ENCODE measurements at regions not wholly inside any gene's neighbourhood (a gene's known extent, or its start where the extent isn't known, plus 50 kb on each side); places are given as distances from the start of the nearest gene placed in this dataset.
A peak's percentile ranks its signal among the peaks of the same experiment; 100 is the strongest.
"Not testable (repeated sequence)": the region's sequence is repeated elsewhere in the genome, so short reads cannot be mapped to it uniquely, and the experiment has no call there.

- H2BK120ac ChIP-seq (ENCODE audit: low read depth, low read length); H3K36me3 ChIP-seq (replicated peaks in 1 of 2; ENCODE audit: control insufficient read depth in 2 of 2, insufficient read depth in 2 of 2, low read length in 2 of 2); H2AK5ac ChIP-seq (ENCODE audit: low read depth, low read length); H3K23ac ChIP-seq (ENCODE audit: low read depth, low read length, poor library complexity); H2BK5ac ChIP-seq (ENCODE audit: low read length); H3K27me3 ChIP-seq (ENCODE audit: control insufficient read depth in 3 of 3, insufficient read depth in 3 of 3, low read depth in 1 of 3, low read length in 3 of 3); H3K9ac ChIP-seq (ENCODE audit: low read depth, low read length, poor library complexity); H4K91ac ChIP-seq (ENCODE audit: low read depth, low read length, poor library complexity); H3K4me3 ChIP-seq (ENCODE audit: low read length in 2 of 2); H4K8ac ChIP-seq (ENCODE audit: low read depth, low read length); H3K4ac ChIP-seq (ENCODE audit: low read length); DNase-seq (ENCODE audit: low spot score); H3K4me2 ChIP-seq (ENCODE audit: insufficient read depth, low read length, poor library complexity, severe bottlenecking); H3K4me1 ChIP-seq (ENCODE audit: control insufficient read depth in 2 of 2, insufficient read depth in 1 of 2, low read depth in 1 of 2, low read length in 2 of 2); H2AFZ ChIP-seq (ENCODE audit: low read length); H3K18ac ChIP-seq (ENCODE audit: low read length); H3K27ac ChIP-seq (replicated peaks; ENCODE audit: low read length); H3K79me1 ChIP-seq (ENCODE audit: low read depth, low read length); H2BK12ac ChIP-seq (ENCODE audit: low read length); H3K9me3 ChIP-seq (replicated peaks in 1 of 2; ENCODE audit: control insufficient read depth in 2 of 2, insufficient read depth in 1 of 2, low read depth in 1 of 2, low read length in 2 of 2); H3K14ac ChIP-seq (ENCODE audit: low read length); H2BK15ac ChIP-seq (ENCODE audit: low read length): not testable (repeated sequence)
- no CpG with 5 or more reads among the region's 27 CpGs for WGBS, 2 donors (ENCODE audit: extremely low coverage in 2 of 2, insufficient read length in 2 of 2, insufficient replicate concordance in 1 of 2)
Observed at GRCh38 chr13:81102066-81102465, 761.1 kb upstream of the SPRY2 start.

- Histone ChIP-seq H2BK15ac (ENCODE audit: low read length) (no peak overlapping the region), H3K27ac (replicated peaks; ENCODE audit: low read length) (no peak overlapping the region), H2BK12ac (ENCODE audit: low read length) (no peak overlapping the region), H2BK5ac (ENCODE audit: low read length) (no peak overlapping the region), H3K9ac (ENCODE audit: low read depth, low read length, poor library complexity) (no peak overlapping the region), H3K79me1 (ENCODE audit: low read depth, low read length) (no peaks in the 10 kb centered on the region), H3K4me1 (ENCODE audit: control insufficient read depth in 2 of 2, insufficient read depth in 1 of 2, low read depth in 1 of 2, low read length in 2 of 2) (no peaks in the 10 kb centered on the region), H3K27me3 (ENCODE audit: control insufficient read depth in 3 of 3, insufficient read depth in 3 of 3, low read depth in 1 of 3, low read length in 3 of 3) (no peaks in the 10 kb centered on the region), H3K18ac (ENCODE audit: low read length) (no peak overlapping the region), H4K91ac (ENCODE audit: low read depth, low read length, poor library complexity) (no peak overlapping the region), H3K4ac (ENCODE audit: low read length) (no peak overlapping the region), H3K4me2 (ENCODE audit: insufficient read depth, low read length, poor library complexity, severe bottlenecking) (no peak overlapping the region), H4K8ac (ENCODE audit: low read depth, low read length) (no peak overlapping the region), H2AFZ (ENCODE audit: low read length) (no peak overlapping the region), H2AK5ac (ENCODE audit: low read depth, low read length) (no peak overlapping the region), H3K14ac (ENCODE audit: low read length) (no peak overlapping the region), H3K9me3 (replicated peaks in 1 of 2; ENCODE audit: control insufficient read depth in 2 of 2, insufficient read depth in 1 of 2, low read depth in 1 of 2, low read length in 2 of 2) (no peaks in the 10 kb centered on the region), H3K23ac (ENCODE audit: low read depth, low read length, poor library complexity) (no peak overlapping the region), H3K36me3 (replicated peaks in 1 of 2; ENCODE audit: control insufficient read depth in 2 of 2, insufficient read depth in 2 of 2, low read length in 2 of 2) (no peaks in the 10 kb centered on the region), H2BK120ac (ENCODE audit: low read depth, low read length) (no peak overlapping the region), H3K4me3 (ENCODE audit: low read length in 2 of 2) (no peak overlapping the region)
- DNase-seq (ENCODE audit: low spot score), result no peak
- no CpG with 5 or more reads among the region's 4 CpGs for WGBS, 2 donors (ENCODE audit: extremely low coverage in 2 of 2, insufficient read length in 2 of 2, insufficient replicate concordance in 1 of 2)
Observed at GRCh38 chr13:81089371-81090157, 748.6 kb upstream of the SPRY2 start.

GRCh38 chr13:81080911-81081454, 740.1 kb upstream of the SPRY2 start:
- Histone ChIP-seq H3K27me3 (ENCODE audit: control insufficient read depth in 3 of 3, insufficient read depth in 3 of 3, low read depth in 1 of 3, low read length in 3 of 3) (no peaks in the 10 kb centered on the region), H2BK12ac (ENCODE audit: low read length) (no peak overlapping the region), H4K91ac (ENCODE audit: low read depth, low read length, poor library complexity) (no peak overlapping the region), H2BK120ac (ENCODE audit: low read depth, low read length) (no peak overlapping the region), H3K9me3 (replicated peaks in 1 of 2; ENCODE audit: control insufficient read depth in 2 of 2, insufficient read depth in 1 of 2, low read depth in 1 of 2, low read length in 2 of 2) (no peaks in the 10 kb centered on the region), H3K4me2 (ENCODE audit: insufficient read depth, low read length, poor library complexity, severe bottlenecking) (no peak overlapping the region), H3K4me3 (ENCODE audit: low read length in 2 of 2) (no peak overlapping the region), H3K27ac (replicated peaks; ENCODE audit: low read length) (no peak overlapping the region), H3K9ac (ENCODE audit: low read depth, low read length, poor library complexity) (no peak overlapping the region), H3K18ac (ENCODE audit: low read length) (no peak overlapping the region), H3K79me1 (ENCODE audit: low read depth, low read length) (no peaks in the 10 kb centered on the region), H2BK5ac (ENCODE audit: low read length) (no peak overlapping the region), H3K14ac (ENCODE audit: low read length) (no peak overlapping the region), H3K36me3 (replicated peaks in 1 of 2; ENCODE audit: control insufficient read depth in 2 of 2, insufficient read depth in 2 of 2, low read length in 2 of 2) (no peaks in the 10 kb centered on the region), H4K8ac (ENCODE audit: low read depth, low read length) (no peak overlapping the region), H2AFZ (ENCODE audit: low read length) (no peak overlapping the region), H3K23ac (ENCODE audit: low read depth, low read length, poor library complexity) (no peak overlapping the region), H3K4ac (ENCODE audit: low read length) (no peak overlapping the region), H2BK15ac (ENCODE audit: low read length) (no peak overlapping the region), H2AK5ac (ENCODE audit: low read depth, low read length) (no peak overlapping the region), H3K4me1 (ENCODE audit: control insufficient read depth in 2 of 2, insufficient read depth in 1 of 2, low read depth in 1 of 2, low read length in 2 of 2) (no peaks in the 10 kb centered on the region)
- no peak for DNase-seq (ENCODE audit: low spot score)
- WGBS, 2 donors (ENCODE audit: extremely low coverage in 2 of 2, insufficient read length in 2 of 2, insufficient replicate concordance in 1 of 2), result no CpG with 5 or more reads among the region's 2 CpGs

GRCh38 chr13:81078048-81078447, 737.1 kb upstream of the SPRY2 start:
- Histone ChIP-seq H2AFZ (ENCODE audit: low read length) (peak overlapping the region; percentile 53), H2BK12ac (ENCODE audit: low read length) (no peak overlapping the region), H4K91ac (ENCODE audit: low read depth, low read length, poor library complexity) (no peak overlapping the region), H3K9me3 (replicated peaks in 1 of 2; ENCODE audit: control insufficient read depth in 2 of 2, insufficient read depth in 1 of 2, low read depth in 1 of 2, low read length in 2 of 2) (no peaks in the 10 kb centered on the region), H3K36me3 (replicated peaks in 1 of 2; ENCODE audit: control insufficient read depth in 2 of 2, insufficient read depth in 2 of 2, low read length in 2 of 2) (no peaks in the 10 kb centered on the region), H3K4me3 (ENCODE audit: low read length in 2 of 2) (no peak overlapping the region), H3K4me1 (ENCODE audit: control insufficient read depth in 2 of 2, insufficient read depth in 1 of 2, low read depth in 1 of 2, low read length in 2 of 2) (no peaks in the 10 kb centered on the region), H3K9ac (ENCODE audit: low read depth, low read length, poor library complexity) (no peak overlapping the region), H3K27me3 (ENCODE audit: control insufficient read depth in 3 of 3, insufficient read depth in 3 of 3, low read depth in 1 of 3, low read length in 3 of 3) (no peaks in the 10 kb centered on the region), H3K18ac (ENCODE audit: low read length) (no peak overlapping the region), H2AK5ac (ENCODE audit: low read depth, low read length) (no peak overlapping the region), H3K4me2 (ENCODE audit: insufficient read depth, low read length, poor library complexity, severe bottlenecking) (no peak overlapping the region), H3K14ac (ENCODE audit: low read length) (no peak overlapping the region), H3K27ac (replicated peaks; ENCODE audit: low read length) (no peak overlapping the region), H2BK120ac (ENCODE audit: low read depth, low read length) (no peak overlapping the region), H4K8ac (ENCODE audit: low read depth, low read length) (no peak overlapping the region), H3K79me1 (ENCODE audit: low read depth, low read length) (no peaks in the 10 kb centered on the region), H3K4ac (ENCODE audit: low read length) (no peak overlapping the region), H2BK15ac (ENCODE audit: low read length) (no peak overlapping the region), H2BK5ac (ENCODE audit: low read length) (no peak overlapping the region), H3K23ac (ENCODE audit: low read depth, low read length, poor library complexity) (no peak overlapping the region)
- DNase-seq (ENCODE audit: low spot score), result no peak

Data from neuronal stem cell (in vitro differentiated cells).